Ovary (tissue), 7 donors: ENCODE measurements at regions not wholly inside any gene's neighbourhood (a gene's known extent, or its start where the extent isn't known, plus 50 kb on each side); places are given as distances from the start of the nearest gene placed in this dataset.

Experiments
- DNase-seq, 5 donors: peaks; one replicate each; pipeline ENCODE4 v3.0.0-alpha.2; 2019 to 2020
- H3K27ac ChIP-seq, 2 donors: fragments of 200-600 bp; one replicate each; pipeline versions ENCODE4 v1.5.1 to v1.8.0; 2019 to 2022
- H3K27me3 ChIP-seq: fragments of 200-600 bp; one replicate; pipeline ENCODE4 v1.8.0; 2022
- H3K36me3 ChIP-seq: fragments of 200-600 bp; sonication (generic); one replicate; pipeline ENCODE4 v1.5.1; 2019
- H3K4me1 ChIP-seq: one replicate; pipeline ENCODE4 v1.8.1; 2013; ENCODE audit warnings: mild to moderate bottlenecking, moderate library complexity; ENCODE audit not compliant: insufficient read depth
- H3K4me3 ChIP-seq: fragments of 200-600 bp; sonication (generic); one replicate; pipeline ENCODE4 v1.5.1; 2017
- H3K9me3 ChIP-seq, 2 donors: fragments of 200-600 bp in 1 of 2; sonication (generic) in 1 of 2; one replicate each; pipeline versions ENCODE4 v1.5.1 to v1.8.1; 2013 to 2019; ENCODE audit warnings: mild to moderate bottlenecking in 1 of 2, moderate library complexity in 1 of 2
- CTCF ChIP-seq, 3 donors: fragments of 450-650 bp in 2 of 3; fragments of 200-600 bp in 1 of 3; IDR thresholded peaks; one replicate each; pipeline versions ENCODE4 v1.5.1 to v1.8.0; 2016 to 2022; ENCODE audit warnings: antibody characterized with exemption in 3 of 3, mild to moderate bottlenecking in 1 of 3
- EP300 ChIP-seq: sonication (generic); formaldehyde crosslinking; IDR thresholded peaks from one replicate; pipeline ENCODE4 v1.6.1; 2017; ENCODE audit warnings: antibody characterized with exemption
- POLR2A ChIP-seq: fragments of 450-650 bp; IDR thresholded peaks from one replicate; pipeline ENCODE4 v1.6.1; 2017; ENCODE audit warnings: antibody characterized with exemption, mild to moderate bottlenecking, moderate library complexity
- WGBS, 3 donors: extraction: QIAGEN DNeasy Blood & Tissue Kit in 1 of 3; methylation state at CpG; one replicate each; pipeline versions ENCODE4 v1.1.5 to v1.1.7; 2013 to 2017; 5-methylcytosine and 5-hydroxymethylcytosine counted together
- intact Hi-C, 4 donors: fragments of 100-400 bp; cut with DNase I; formaldehyde crosslinking; loops; one replicate each; pipeline versions ENCODE4 v1.11.0 to v1.15.1; 2022 to 2023
- donor health status: DM: no; HTN: no; CAD: no; lungs with moderate emphysema.
- donor health status: DM: no; HTN: no; CAD: no.
- donor health status: Bipolar disorder and iron deficiency.
- donor health status: DM: no; HTN: no; CAD: no.
- donor health status: DM: yes; HTN: yes; CAD: no.

GRCh38 chr2:217031445-217031844 is 171.6 kb upstream of the TNP1 start:
- DNase-seq, result no peak
- intact Hi-C loops, result no loop called here
- no peak for TF ChIP-seq POLR2A
- TF ChIP-seq EP300, result no peak
- no peak for TF ChIP-seq CTCF (IDR thresholded peaks at IDR 0.05)
- Histone ChIP-seq H3K27me3 (no peaks in the 10 kb centered on the region), H3K4me3 (no peak overlapping the region), H3K9me3 (no peaks in the 10 kb centered on the region), H3K27ac (no peak overlapping the region), H3K4me1 (peaks cover 5% of the 10 kb centered on the region), H3K36me3 (no peaks in the 10 kb centered on the region)
- WGBS, 3 donors, result 27 to 44% (median 33%) methylated on average over 1 of the region's 1 CpG

GRCh38 chr2:217030081-217030480 is 170.2 kb upstream of the TNP1 start:
- DNase-seq, result no peak
- 94 to 98% (median 94%) methylated on average over 6 of the region's 6 CpGs for WGBS, 3 donors
- H3K27me3 ChIP-seq, result no peaks in the 10 kb centered on the region
- no peaks in the 10 kb centered on the region for H3K36me3 ChIP-seq
- TF ChIP-seq POLR2A (no peak), EP300 (no peak), CTCF (IDR thresholded peaks at IDR 0.05) (no peak)
- no peak overlapping the region for H3K27ac ChIP-seq
- no peaks in the 10 kb centered on the region for H3K4me1 ChIP-seq
- H3K4me3 ChIP-seq, result no peak overlapping the region
- no peaks in the 10 kb centered on the region for H3K9me3 ChIP-seq
- intact Hi-C loops, result no loop called here

GRCh38 chr2:217028128-217028527 is 168.3 kb upstream of the TNP1 start:
- H3K27ac ChIP-seq, result no peak overlapping the region
- WGBS, 3 donors, result 88 to 94% (median 90%) methylated on average over 1 of the region's 1 CpG

GRCh38 chr2:217027414-217027813 is 167.6 kb upstream of the TNP1 start:
- DNase-seq, result no peak
- intact Hi-C loops, result no loop called here
- no peak for TF ChIP-seq CTCF (IDR thresholded peaks at IDR 0.05)
- no peak for TF ChIP-seq EP300
- no peak for TF ChIP-seq POLR2A
- H3K27me3 ChIP-seq, result no peaks in the 10 kb centered on the region
- no peak overlapping the region for H3K27ac ChIP-seq
- no peaks in the 10 kb centered on the region for H3K4me1 ChIP-seq
- H3K36me3 ChIP-seq, result no peaks in the 10 kb centered on the region
- H3K9me3 ChIP-seq, result no peaks in the 10 kb centered on the region
- H3K4me3 ChIP-seq, result no peak overlapping the region
- WGBS, 3 donors, result 68 to 85% (median 71%) methylated on average over 1 of the region's 1 CpG

More at GRCh38 chr2:217028128-217028527, 168.3 kb upstream of the TNP1 start:
- no peak overlapping the region for H3K4me3 ChIP-seq
- no peak for TF ChIP-seq POLR2A
- no peak for TF ChIP-seq CTCF (IDR thresholded peaks at IDR 0.05)
- TF ChIP-seq EP300, result no peak
- intact Hi-C loops, result no loop called here
- no peak for DNase-seq
- H3K9me3 ChIP-seq, result no peaks in the 10 kb centered on the region
- H3K36me3 ChIP-seq, result no peaks in the 10 kb centered on the region
- H3K27me3 ChIP-seq, result no peaks in the 10 kb centered on the region
- no peaks in the 10 kb centered on the region for H3K4me1 ChIP-seq

GRCh38 chr2:217026569-217026968 is 166.7 kb upstream of the TNP1 start:
- H3K4me1 ChIP-seq, result no peaks in the 10 kb centered on the region
- H3K36me3 ChIP-seq, result no peaks in the 10 kb centered on the region
- H3K27ac ChIP-seq, result no peak overlapping the region
- DNase-seq, result no peak
- no peaks in the 10 kb centered on the region for H3K9me3 ChIP-seq
- no peak overlapping the region for H3K4me3 ChIP-seq
- WGBS, 3 donors, result 90 to 94% (median 92%) methylated on average over 3 of the region's 3 CpGs
- intact Hi-C loops, result no loop called here
- H3K27me3 ChIP-seq, result no peaks in the 10 kb centered on the region
- TF ChIP-seq CTCF (IDR thresholded peaks at IDR 0.05) (no peak), EP300 (no peak), POLR2A (no peak)
